ENCODE measurements at regions not wholly inside any gene's neighbourhood (a gene's known extent, or its start where the extent isn't known, plus 50 kb on each side); places are given as distances from the start of the nearest gene placed in this dataset.

DNA sequence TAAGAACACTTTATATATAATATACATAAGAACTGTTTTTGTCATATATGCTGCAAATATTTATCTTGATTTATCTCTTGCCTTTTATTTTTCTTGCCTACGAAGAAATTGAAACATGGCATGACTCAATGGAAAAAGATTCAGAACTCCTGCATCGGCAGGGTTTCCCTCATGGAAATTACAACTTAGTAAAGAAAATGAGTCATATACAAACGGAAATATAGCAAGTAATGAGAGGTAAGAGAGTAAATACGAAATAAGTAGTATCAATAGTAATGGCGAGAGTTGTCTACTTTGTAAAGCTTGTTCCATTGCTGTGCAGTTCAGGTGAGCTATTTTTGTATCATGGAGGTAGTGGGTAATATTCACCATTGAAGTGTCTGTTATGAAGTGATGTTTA lies 350.4 kb downstream of the DDX10 start:
- ChIA-PET CTCF (interaction anchor here (0.6 kb wide), 1 partner anchor 14 kb away, joined by 3 read pairs; no protein-coding TSS in a partner anchor), POLR2A (no interaction called here)
- TF ChIP-seq, protein P1, sequence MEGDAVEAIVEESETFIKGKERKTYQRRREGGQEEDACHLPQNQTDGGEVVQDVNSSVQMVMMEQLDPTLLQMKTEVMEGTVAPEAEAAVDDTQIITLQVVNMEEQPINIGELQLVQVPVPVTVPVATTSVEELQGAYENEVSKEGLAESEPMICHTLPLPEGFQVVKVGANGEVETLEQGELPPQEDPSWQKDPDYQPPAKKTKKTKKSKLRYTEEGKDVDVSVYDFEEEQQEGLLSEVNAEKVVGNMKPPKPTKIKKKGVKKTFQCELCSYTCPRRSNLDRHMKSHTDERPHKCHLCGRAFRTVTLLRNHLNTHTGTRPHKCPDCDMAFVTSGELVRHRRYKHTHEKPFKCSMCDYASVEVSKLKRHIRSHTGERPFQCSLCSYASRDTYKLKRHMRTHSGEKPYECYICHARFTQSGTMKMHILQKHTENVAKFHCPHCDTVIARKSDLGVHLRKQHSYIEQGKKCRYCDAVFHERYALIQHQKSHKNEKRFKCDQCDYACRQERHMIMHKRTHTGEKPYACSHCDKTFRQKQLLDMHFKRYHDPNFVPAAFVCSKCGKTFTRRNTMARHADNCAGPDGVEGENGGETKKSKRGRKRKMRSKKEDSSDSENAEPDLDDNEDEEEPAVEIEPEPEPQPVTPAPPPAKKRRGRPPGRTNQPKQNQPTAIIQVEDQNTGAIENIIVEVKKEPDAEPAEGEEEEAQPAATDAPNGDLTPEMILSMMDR (IDR thresholded peaks at IDR 0.05; ENCODE audit: low read depth, low read length) = no peak
- Histone ChIP-seq H3K27me3 (ENCODE audit: control insufficient read depth, insufficient read depth, low read length) (no peaks in the 10 kb centered on the region), H3K27ac (ENCODE audit: low read depth, low read length) (no peak overlapping the region), H3K4me3 (ENCODE audit: low read depth, low read length) (no peak overlapping the region), H3K9me3 (ENCODE audit: control insufficient read depth, insufficient read depth, low read length) (no peaks in the 10 kb centered on the region)
- peak; percentile 29 for DNase-seq (ENCODE audit: low read depth, low spot score)

DNA sequence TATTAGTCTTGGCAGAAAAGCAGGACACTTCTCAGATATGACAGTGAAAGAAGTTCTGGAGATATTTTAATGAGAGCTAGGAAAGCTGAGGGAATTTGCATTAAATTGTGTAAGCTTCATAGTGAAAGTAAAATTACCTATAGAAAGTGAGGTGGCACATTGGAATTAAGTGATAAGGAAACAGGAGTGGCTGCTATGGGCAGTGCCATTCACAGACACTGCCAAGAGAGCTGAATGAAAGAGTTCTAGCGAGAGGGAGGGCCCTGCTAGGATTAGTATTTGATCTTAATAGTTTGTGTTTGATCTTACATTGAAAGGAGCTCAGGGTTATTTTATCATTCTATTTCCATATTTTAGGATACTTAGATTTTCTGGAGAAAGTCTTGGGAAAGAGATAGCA lies 351.9 kb downstream of the DDX10 start:
- no peak overlapping the region for H3K4me3 ChIP-seq (ENCODE audit: low read depth, low read length)
- ChIA-PET CTCF (no interaction called here), POLR2A (no interaction called here)
- DNase-seq (ENCODE audit: low read depth, low spot score) = no peak
- H3K27ac ChIP-seq (ENCODE audit: low read depth, low read length) = no peak overlapping the region
- H3K9me3 ChIP-seq (ENCODE audit: control insufficient read depth, insufficient read depth, low read length) = no peaks in the 10 kb centered on the region
- H3K27me3 ChIP-seq (ENCODE audit: control insufficient read depth, insufficient read depth, low read length) = no peaks in the 10 kb centered on the region
- TF ChIP-seq, protein P1 (IDR thresholded peaks at IDR 0.05; ENCODE audit: low read depth, low read length) = no peak

DNA sequence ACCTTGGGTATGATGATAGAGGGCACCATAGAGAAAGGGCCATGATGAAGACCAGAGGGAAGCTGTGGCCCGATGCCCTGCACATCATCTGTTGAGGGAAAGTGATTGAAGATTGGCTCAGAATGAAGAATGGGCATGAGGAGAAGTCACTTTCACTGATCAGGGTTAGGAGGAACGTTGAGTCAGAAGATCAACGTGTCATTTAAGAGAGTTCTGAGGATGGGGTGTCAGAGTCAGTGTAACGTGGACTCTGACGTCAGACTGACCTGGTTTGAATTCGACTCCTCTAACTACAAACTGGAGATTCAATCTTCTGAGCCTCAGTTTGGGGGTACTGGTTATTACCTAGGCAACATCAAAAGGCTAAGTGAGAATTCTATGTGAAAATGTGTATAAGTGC lies 352.6 kb downstream of the DDX10 start:
- POLR2A ChIA-PET = no interaction called here
- H3K27ac ChIP-seq (ENCODE audit: low read depth, low read length) = no peak overlapping the region
- CTCF ChIA-PET = no interaction called here
- DNase-seq (ENCODE audit: low read depth, low spot score) = no peak
- no peaks in the 10 kb centered on the region for H3K9me3 ChIP-seq (ENCODE audit: control insufficient read depth, insufficient read depth, low read length)
- TF ChIP-seq, protein P1 (IDR thresholded peaks at IDR 0.05; ENCODE audit: low read depth, low read length) = no peak
- no peak overlapping the region for H3K4me3 ChIP-seq (ENCODE audit: low read depth, low read length)
- no peaks in the 10 kb centered on the region for H3K27me3 ChIP-seq (ENCODE audit: control insufficient read depth, insufficient read depth, low read length)

DNA sequence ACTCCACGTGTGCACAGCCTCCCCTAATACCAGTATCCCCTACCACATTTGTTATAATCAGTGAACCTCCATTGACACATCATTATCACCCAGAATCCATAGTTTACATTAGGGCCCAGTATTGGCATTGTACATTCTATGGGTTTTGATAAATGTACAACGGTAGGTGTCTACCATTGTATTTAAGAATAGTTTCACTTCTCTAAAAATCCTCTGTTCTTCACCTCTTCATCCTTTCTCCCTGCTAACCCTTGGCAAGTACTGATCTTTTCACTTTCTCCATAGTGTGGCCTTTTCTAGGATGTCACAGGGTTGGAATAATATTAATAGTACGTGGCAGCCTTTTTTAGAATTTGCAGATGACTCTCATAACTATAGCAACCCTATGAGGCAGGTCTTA lies 353.8 kb downstream of the DDX10 start:
- TF ChIP-seq, protein P1 (IDR thresholded peaks at IDR 0.05; ENCODE audit: low read depth, low read length) = no peak

DNA sequence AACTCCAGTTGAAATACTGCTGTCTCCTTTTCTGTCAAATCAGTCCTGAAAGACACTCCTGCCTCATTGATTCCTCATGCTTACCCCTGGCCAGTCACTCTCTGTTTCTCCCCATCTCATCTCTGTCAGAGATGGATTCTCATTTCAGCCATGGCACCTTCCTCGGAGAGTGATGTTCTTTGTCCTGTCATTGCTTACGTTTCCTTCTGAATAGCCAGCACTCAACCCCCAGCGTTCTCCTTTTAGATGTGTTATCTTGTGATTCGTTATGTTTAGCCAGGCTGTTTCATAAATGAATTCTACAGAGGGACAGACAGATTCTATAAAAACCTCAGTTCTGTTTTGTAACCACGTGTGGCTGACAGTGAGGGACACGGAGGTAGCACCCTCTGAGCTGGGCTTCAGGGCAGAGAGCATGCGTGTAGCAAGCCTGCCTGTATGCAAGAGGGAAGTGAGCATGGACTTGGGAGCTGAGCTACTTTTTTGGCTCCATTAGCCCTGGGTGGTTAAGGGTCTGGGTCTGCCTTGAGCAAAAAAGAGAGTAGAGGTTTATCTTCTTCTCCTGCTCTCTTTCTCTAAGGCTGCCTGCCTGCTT lies 354.6 kb downstream of the DDX10 start:
- ChIA-PET POLR2A (no interaction called here), CTCF (no interaction called here)
- Histone ChIP-seq H3K27me3 (ENCODE audit: control insufficient read depth, insufficient read depth, low read length) (no peaks in the 10 kb centered on the region), H3K4me3 (ENCODE audit: low read depth, low read length) (no peak overlapping the region), H3K27ac (ENCODE audit: low read depth, low read length) (no peak overlapping the region), H3K9me3 (ENCODE audit: control insufficient read depth, insufficient read depth, low read length) (no peaks in the 10 kb centered on the region)
- DNase-seq (ENCODE audit: low read depth, low spot score) = no peak
- TF ChIP-seq, protein P1 (IDR thresholded peaks at IDR 0.05; ENCODE audit: low read depth, low read length) = no peak

More for the DNA sequence above, 353.8 kb downstream of the DDX10 start:
- no peak for DNase-seq (ENCODE audit: low read depth, low spot score)
- no peaks in the 10 kb centered on the region for H3K27me3 ChIP-seq (ENCODE audit: control insufficient read depth, insufficient read depth, low read length)
- H3K9me3 ChIP-seq (ENCODE audit: control insufficient read depth, insufficient read depth, low read length) = no peaks in the 10 kb centered on the region
- CTCF ChIA-PET = no interaction called here
- POLR2A ChIA-PET = no interaction called here
- H3K4me3 ChIP-seq (ENCODE audit: low read depth, low read length) = no peak overlapping the region
- no peak overlapping the region for H3K27ac ChIP-seq (ENCODE audit: low read depth, low read length)
